ENCODE measurements at regions not wholly inside any gene's neighbourhood (a gene's known extent, or its start where the extent isn't known, plus 50 kb on each side); places are given as distances from the start of the nearest gene placed in this dataset.

GRCh38 chr6:153735761-153736160 lies 303.3 kb upstream of the OPRM1 start:
- TF ChIP-seq CTCF (IDR thresholded peaks at IDR 0.05; ENCODE audit: low read depth, low read length, missing control alignments), result no peak
- Histone ChIP-seq H3K36me3 (replicated peaks) (no peaks in the 10 kb centered on the region), H3K27ac (no peak overlapping the region), H3K27me3 (replicated peaks) (no peaks in the 10 kb centered on the region), H3K4me3 (ENCODE audit: low read depth, low read length) (no peak overlapping the region)
- in situ Hi-C loops (cut with HindIII; ENCODE audit: low pct_ligation_motif_present, low sequenced_read_pairs), result no loop called here
- no peak for DNase-seq

GRCh38 chr6:153729189-153729588 lies 309.9 kb upstream of the OPRM1 start:
- H3K27me3 ChIP-seq (replicated peaks), result no peaks in the 10 kb centered on the region
- H3K27ac ChIP-seq, result no peak overlapping the region
- no peak for DNase-seq
- in situ Hi-C loops (cut with HindIII; ENCODE audit: low pct_ligation_motif_present, low sequenced_read_pairs), result no loop called here
- H3K4me3 ChIP-seq (ENCODE audit: low read depth, low read length), result no peak overlapping the region
- H3K36me3 ChIP-seq (replicated peaks), result no peaks in the 10 kb centered on the region
- no peak for TF ChIP-seq CTCF (IDR thresholded peaks at IDR 0.05; ENCODE audit: low read depth, low read length, missing control alignments)

GRCh38 chr6:153727885-153728284 lies 311.2 kb upstream of the OPRM1 start:
- no peak overlapping the region for H3K27ac ChIP-seq
- no peaks in the 10 kb centered on the region for H3K36me3 ChIP-seq (replicated peaks)
- no peaks in the 10 kb centered on the region for H3K27me3 ChIP-seq (replicated peaks)
- DNase-seq, result peak; percentile 75
- H3K4me3 ChIP-seq (ENCODE audit: low read depth, low read length), result no peak overlapping the region
- TF ChIP-seq CTCF (IDR thresholded peaks at IDR 0.05; ENCODE audit: low read depth, low read length, missing control alignments), result no peak
- in situ Hi-C loops (cut with HindIII; ENCODE audit: low pct_ligation_motif_present, low sequenced_read_pairs), result no loop called here

GRCh38 chr6:153725456-153725855 lies 313.6 kb upstream of the OPRM1 start:
- H3K36me3 ChIP-seq (replicated peaks), result no peaks in the 10 kb centered on the region
- TF ChIP-seq CTCF (IDR thresholded peaks at IDR 0.05; ENCODE audit: low read depth, low read length, missing control alignments), result no peak
- in situ Hi-C loops (cut with HindIII; ENCODE audit: low pct_ligation_motif_present, low sequenced_read_pairs), result no loop called here
- DNase-seq, result peak; percentile 1
- no peak overlapping the region for H3K27ac ChIP-seq
- H3K27me3 ChIP-seq (replicated peaks), result no peaks in the 10 kb centered on the region
- H3K4me3 ChIP-seq (ENCODE audit: low read depth, low read length), result no peak overlapping the region

GRCh38 chr6:153720732-153721131 lies 318.3 kb upstream of the OPRM1 start:
- DNase-seq, result no peak
- Histone ChIP-seq H3K27me3 (replicated peaks) (no peaks in the 10 kb centered on the region), H3K36me3 (replicated peaks) (no peaks in the 10 kb centered on the region), H3K4me3 (ENCODE audit: low read depth, low read length) (no peak overlapping the region), H3K27ac (no peak overlapping the region)
- TF ChIP-seq CTCF (IDR thresholded peaks at IDR 0.05; ENCODE audit: low read depth, low read length, missing control alignments), result no peak
- in situ Hi-C loops (cut with HindIII; ENCODE audit: low pct_ligation_motif_present, low sequenced_read_pairs), result no loop called here

- no peak for TF ChIP-seq CTCF (IDR thresholded peaks at IDR 0.05; ENCODE audit: low read depth, low read length, missing control alignments)
- in situ Hi-C loops (cut with HindIII; ENCODE audit: low pct_ligation_motif_present, low sequenced_read_pairs), result no loop called here
- Histone ChIP-seq H3K27me3 (replicated peaks) (no peaks in the 10 kb centered on the region), H3K27ac (no peak overlapping the region), H3K36me3 (replicated peaks) (no peaks in the 10 kb centered on the region), H3K4me3 (ENCODE audit: low read depth, low read length) (no peak overlapping the region)
- DNase-seq, result no peak
Measured at GRCh38 chr6:153705429-153705828, 333.6 kb upstream of the OPRM1 start.
